K562 (cell line): ENCODE measurements at regions not wholly inside any gene's neighbourhood (a gene's known extent, or its start where the extent isn't known, plus 50 kb on each side); places are given as distances from the start of the nearest gene placed in this dataset.

Source experiments
- BRCA1 ChIP-seq, 2 experiments: fragments of 450-650 bp in 1 of 2; sonication (generic) in 1 of 2; formaldehyde crosslinking in 1 of 2; IDR thresholded peaks; 2 replicates each; pipeline versions ENCODE4 v1.5.0 to v1.6.1; 2017 to 2020; ENCODE audit warnings: mild to moderate bottlenecking in 1 of 2, missing genetic modification reagents in 1 of 2
- FOXM1 ChIP-seq, 2 experiments: fragments of 450-650 bp in 1 of 2; sonication (generic) in 1 of 2; formaldehyde crosslinking in 1 of 2; IDR thresholded peaks; 2 replicates each; pipeline versions ENCODE4 v1.6.1 to v1.9.0; 2017 to 2022; ENCODE audit warnings: low read depth in 2 of 2, mild to moderate bottlenecking in 2 of 2, missing genetic modification reagents in 1 of 2, moderate library complexity in 1 of 2
- GATAD2B ChIP-seq: fragments of 450-650 bp; IDR thresholded peaks from 2 replicates; pipeline ENCODE4 v1.6.1; 2017; ENCODE audit warnings: mild to moderate bottlenecking, borderline replicate concordance
- HNRNPUL1 ChIP-seq: fragments of 200-400 bp; formaldehyde crosslinking; IDR thresholded peaks from 2 replicates; pipeline ENCODE4 v1.6.1; 2017; ENCODE audit warnings: low read length
- KLF13 ChIP-seq: fragments of 450-650 bp; IDR thresholded peaks from 2 replicates; pipeline ENCODE4 v1.6.1; 2016; ENCODE audit warnings: missing genetic modification characterization, low read depth, mild to moderate bottlenecking, missing compliant biosample characterization, moderate library complexity, borderline replicate concordance
- MBD2 ChIP-seq: sonication (generic); IDR thresholded peaks from 2 replicates; pipeline ENCODE4 v1.6.1; 2016; ENCODE audit warnings: low read depth, borderline replicate concordance
- MTA3 ChIP-seq: fragments of 450-650 bp; formaldehyde crosslinking; IDR thresholded peaks from 2 replicates; pipeline ENCODE4 v1.6.1; 2017; ENCODE audit warnings: mild to moderate bottlenecking, borderline replicate concordance
- MYBL2 ChIP-seq, 2 experiments: fragments of 450-650 bp in 1 of 2; sonication (generic) in 1 of 2; formaldehyde crosslinking in 1 of 2; IDR thresholded peaks; 2 replicates each; pipeline versions ENCODE4 v1.6.1 to v1.8.1; 2017 to 2022; ENCODE audit warnings: borderline replicate concordance in 1 of 2, inconsistent platforms in 1 of 2, low read depth in 1 of 2, mild to moderate bottlenecking in 1 of 2, missing genetic modification reagents in 1 of 2, moderate library complexity in 1 of 2
- MYNN ChIP-seq, 2 experiments: sonication (generic); formaldehyde crosslinking in 1 of 2; IDR thresholded peaks; 2 replicates each; pipeline versions ENCODE4 v1.5.0 to v1.6.1; 2016 to 2020; ENCODE audit warnings: antibody characterized with exemption in 1 of 2, missing genetic modification reagents in 1 of 2
- NCOA2 ChIP-seq, 2 experiments: fragments of 450-650 bp; IDR thresholded peaks; 2 replicates each; pipeline ENCODE4 v1.6.1; 2018; ENCODE audit warnings: mild to moderate bottlenecking in 2 of 2, moderate library complexity in 1 of 2; ENCODE audit not compliant: partially characterized antibody in 2 of 2
- RCOR1 ChIP-seq, 2 experiments: IDR thresholded peaks; 2 replicates each; pipeline ENCODE4 v1.6.1; 2012; ENCODE audit warnings: low read depth in 2 of 2, low read length in 2 of 2, borderline replicate concordance in 1 of 2, improper control_type of control experiment in 1 of 2
- REST ChIP-seq, 2 experiments: fragments of 450-650 bp; formaldehyde crosslinking in 1 of 2; IDR thresholded peaks; 2 replicates each; pipeline versions ENCODE4 v1.4.0 to v1.6.1; 2014 to 2020; ENCODE audit warnings: mild to moderate bottlenecking in 2 of 2, borderline replicate concordance in 1 of 2, low read depth in 1 of 2
- SP1 ChIP-seq: sonication (generic); formaldehyde crosslinking; IDR thresholded peaks from 2 replicates; pipeline ENCODE4 v1.8.1; 2022; ENCODE audit warnings: mild to moderate bottlenecking, missing genetic modification reagents
- ZNF395 ChIP-seq: fragments of 200-800 bp; sonication (Bioruptor generic); IDR thresholded peaks from 2 replicates; pipeline ENCODE4 v1.6.1; 2017; ENCODE audit warnings: missing genetic modification characterization, missing compliant biosample characterization

DNA sequence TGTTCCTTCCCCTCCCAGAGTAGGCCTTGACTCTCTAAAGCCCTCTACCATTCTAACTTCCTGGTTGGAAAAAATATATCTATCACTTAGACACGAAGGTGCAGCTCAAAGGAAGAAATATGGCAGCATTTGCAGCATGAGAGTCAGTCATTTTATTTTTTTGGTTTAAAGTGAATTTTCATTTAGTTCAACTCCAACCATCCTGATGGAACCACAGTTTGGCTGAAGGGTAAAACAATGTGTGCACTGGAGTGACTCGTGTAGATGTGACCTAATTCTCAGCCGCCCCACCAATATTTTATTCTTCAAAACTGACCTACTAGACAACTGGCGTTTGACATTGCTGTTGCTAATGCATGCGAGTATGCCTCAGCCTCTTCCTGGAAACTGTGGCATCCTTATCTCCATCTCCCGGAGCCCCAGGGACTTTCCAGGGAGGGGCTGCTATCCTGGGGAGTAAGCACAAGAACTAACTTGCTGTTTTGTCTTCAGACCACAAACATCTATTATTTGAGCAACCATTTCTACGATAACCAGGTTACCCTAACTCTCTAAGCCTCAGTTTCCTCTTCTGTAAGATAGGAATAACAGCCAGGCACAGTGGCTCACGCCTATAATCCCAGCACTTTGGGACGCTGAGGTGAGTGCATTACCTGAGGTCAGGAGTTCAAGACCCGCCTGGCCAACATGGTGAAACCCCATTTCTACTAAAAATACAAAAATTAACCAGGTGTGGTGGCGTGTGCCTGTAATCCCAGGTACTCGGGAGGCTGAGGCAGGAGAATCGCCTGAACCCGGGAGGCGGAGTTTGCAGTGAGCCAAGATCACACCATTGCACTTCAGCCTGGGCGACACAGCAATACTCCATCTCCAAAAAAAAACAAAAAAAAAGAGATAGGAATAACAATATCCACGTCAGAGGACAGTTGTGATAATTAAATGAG, 148.7 kb upstream of the JARID2 start (continued):
- TF ChIP-seq ZNF395: peak; percentile 57; the same call in 1 of the 2 replicates
- peak; percentile 17; the same call in 1 of the 2 replicates for TF ChIP-seq MYBL2 (IDR thresholded peaks at IDR 0.05; ENCODE audit: low read depth)
- no peak for TF ChIP-seq MYBL2 (CRISPR knock-in tag; IDR thresholded peaks at IDR 0.05; ENCODE audit: borderline replicate concordance)
- TF ChIP-seq FOXM1 (IDR thresholded peaks at IDR 0.05; ENCODE audit: low read depth): peak; percentile 60; the same call in 1 of the 2 replicates
- no peak for TF ChIP-seq FOXM1 (CRISPR knock-in tag; IDR thresholded peaks at IDR 0.05; ENCODE audit: low read depth)
- TF ChIP-seq KLF13 (tag): 0 out of 2 replicates have a peak, but pooled peaks have one; percentile 30
- TF ChIP-seq BRCA1 (IDR thresholded peaks at IDR 0.05): no peak
- no peak for TF ChIP-seq BRCA1 (CRISPR knock-in tag; IDR thresholded peaks at IDR 0.05)
- TF ChIP-seq REST (IDR thresholded peaks at IDR 0.05; ENCODE audit: borderline replicate concordance): peak; percentile 11; the same call in 1 of the 2 replicates
- TF ChIP-seq REST (CRISPR knock-in tag; IDR thresholded peaks at IDR 0.05; ENCODE audit: low read depth): no peak; the same call in 1 of the 2 replicates
- peak; percentile 48 to 97; a peak in 3 of 4 replicates for TF ChIP-seq RCOR1 (IDR thresholded peaks at IDR 0.05; ENCODE audit: borderline replicate concordance in 1 of 2, low read depth in 2 of 2, low read length in 2 of 2)
- no peak for TF ChIP-seq HNRNPUL1
- TF ChIP-seq MTA3: peak; percentile 66; the same call in 1 of the 2 replicates
- TF ChIP-seq MBD2: 0 out of 2 replicates have a peak, but pooled peaks have one; percentile 38
- peak; percentile 71; the same call in 1 of the 2 replicates for TF ChIP-seq GATAD2B
- no peak for TF ChIP-seq NCOA2 (IDR thresholded peaks at IDR 0.05; ENCODE audit: partially characterized antibody in 2 of 2)
- 0 out of 2 replicates have a peak, but pooled peaks have one; percentile 23 for TF ChIP-seq SP1 (CRISPR knock-in tag)
- TF ChIP-seq MYNN (IDR thresholded peaks at IDR 0.05): peak; percentile 72; the same call in 1 of the 2 replicates
- no peak for TF ChIP-seq MYNN (CRISPR knock-in tag; IDR thresholded peaks at IDR 0.05)
